Left ventricle myocardium inferior (tissue), 1 donor: ENCODE measurements at regions not wholly inside any gene's neighbourhood (a gene's known extent, or its start where the extent isn't known, plus 50 kb on each side); places are given as distances from the start of the nearest gene placed in this dataset.

Experiments used
- DNase-seq: peaks from one replicate; pipeline ENCODE4 v3.0.0-alpha.2; 2020
- H3K27ac ChIP-seq: fragments of 200-600 bp; replicated peaks from 2 replicates; pipeline ENCODE4 v1.8.0; 2021
- H3K27me3 ChIP-seq: fragments of 200-600 bp; 2 replicates; pipeline ENCODE4 v1.8.0; 2021; ENCODE audit warnings: low read depth
- H3K36me3 ChIP-seq: fragments of 200-600 bp; 2 replicates; pipeline ENCODE4 v1.8.0; 2021
- H3K4me1 ChIP-seq: fragments of 200-600 bp; 2 replicates; pipeline ENCODE4 v1.8.0; 2021
- H3K4me3 ChIP-seq: fragments of 200-600 bp; 2 replicates; pipeline ENCODE4 v1.8.0; 2021; ENCODE audit warnings: mild to moderate bottlenecking, moderate library complexity
- H3K9me3 ChIP-seq: fragments of 200-600 bp; replicated peaks from 2 replicates; pipeline ENCODE4 v1.8.0; 2021
- CTCF ChIP-seq: fragments of 200-600 bp; IDR thresholded peaks from 2 replicates; pipeline ENCODE4 v1.8.0; 2021; ENCODE audit warnings: antibody characterized with exemption, mild to moderate bottlenecking, borderline replicate concordance
- intact Hi-C: fragments of 100-400 bp; cut with micrococcal nuclease; formaldehyde crosslinking; loops from one replicate; pipeline ENCODE4 v1.11.0; 2022
- donor health status: DM: no; HTN: yes; CAD: no; lungs with severe emphysema.

GRCh38 chr1:30117685-30118084 is 605.7 kb downstream of the MATN1 start:
- intact Hi-C loops, result no loop called here
- no peaks in the 10 kb centered on the region for H3K9me3 ChIP-seq
- peaks cover 63% of the 10 kb centered on the region for H3K27me3 ChIP-seq
- DNase-seq, result no peak
- H3K4me1 ChIP-seq, result peaks cover 7% of the 10 kb centered on the region
- H3K27ac ChIP-seq, result no peak overlapping the region
- H3K36me3 ChIP-seq, result no peaks in the 10 kb centered on the region
- no peak overlapping the region for H3K4me3 ChIP-seq
- no peak for TF ChIP-seq CTCF

- peak; percentile 70 for TF ChIP-seq CTCF
- H3K4me3 ChIP-seq, result no peak overlapping the region
- intact Hi-C loops, result no loop called here
- H3K27me3 ChIP-seq, result peaks cover 99% of the 10 kb centered on the region
- H3K27ac ChIP-seq, result no peak overlapping the region
- DNase-seq, result peak; percentile 27
- no peaks in the 10 kb centered on the region for H3K4me1 ChIP-seq
- no peaks in the 10 kb centered on the region for H3K36me3 ChIP-seq
- no peaks in the 10 kb centered on the region for H3K9me3 ChIP-seq
These were observed 612.0 kb downstream of the MATN1 start for GRCh38 chr1:30111431-30111830.

GRCh38 chr1:30110846-30111245 is 612.5 kb downstream of the MATN1 start:
- TF ChIP-seq CTCF, result no peak
- Histone ChIP-seq H3K4me1 (no peaks in the 10 kb centered on the region), H3K36me3 (no peaks in the 10 kb centered on the region), H3K27me3 (peaks cover 99% of the 10 kb centered on the region), H3K9me3 (no peaks in the 10 kb centered on the region), H3K4me3 (no peak overlapping the region), H3K27ac (no peak overlapping the region)
- no peak for DNase-seq
- intact Hi-C loops, result no loop called here

GRCh38 chr1:30109853-30110252 is 613.5 kb downstream of the MATN1 start:
- no peaks in the 10 kb centered on the region for H3K9me3 ChIP-seq
- no peaks in the 10 kb centered on the region for H3K36me3 ChIP-seq
- DNase-seq, result no peak
- no peak for TF ChIP-seq CTCF
- H3K27ac ChIP-seq, result no peak overlapping the region
- H3K4me3 ChIP-seq, result no peak overlapping the region
- intact Hi-C loops, result no loop called here
- H3K27me3 ChIP-seq, result peaks cover 99% of the 10 kb centered on the region
- H3K4me1 ChIP-seq, result no peaks in the 10 kb centered on the region

GRCh38 chr1:30108186-30108585 is 615.2 kb downstream of the MATN1 start:
- no peak for TF ChIP-seq CTCF
- DNase-seq, result no peak
- no peaks in the 10 kb centered on the region for H3K4me1 ChIP-seq
- H3K4me3 ChIP-seq, result no peak overlapping the region
- H3K27ac ChIP-seq, result no peak overlapping the region
- H3K36me3 ChIP-seq, result no peaks in the 10 kb centered on the region
- H3K27me3 ChIP-seq, result peaks cover 100% of the 10 kb centered on the region
- intact Hi-C loops, result no loop called here
- H3K9me3 ChIP-seq, result no peaks in the 10 kb centered on the region

- Histone ChIP-seq H3K4me3 (no peak overlapping the region), H3K27ac (no peak overlapping the region), H3K9me3 (no peaks in the 10 kb centered on the region), H3K4me1 (no peaks in the 10 kb centered on the region), H3K36me3 (no peaks in the 10 kb centered on the region), H3K27me3 (peaks cover 100% of the 10 kb centered on the region)
- peak; percentile 62 for TF ChIP-seq CTCF
- intact Hi-C loops, result no loop called here
- DNase-seq, result peak; percentile 27
These were observed 617.3 kb downstream of the MATN1 start for GRCh38 chr1:30106125-30106524.
